ENCODE measurements at regions not wholly inside any gene's neighbourhood (a gene's known extent, or its start where the extent isn't known, plus 50 kb on each side); places are given as distances from the start of the nearest gene placed in this dataset.

DNA sequence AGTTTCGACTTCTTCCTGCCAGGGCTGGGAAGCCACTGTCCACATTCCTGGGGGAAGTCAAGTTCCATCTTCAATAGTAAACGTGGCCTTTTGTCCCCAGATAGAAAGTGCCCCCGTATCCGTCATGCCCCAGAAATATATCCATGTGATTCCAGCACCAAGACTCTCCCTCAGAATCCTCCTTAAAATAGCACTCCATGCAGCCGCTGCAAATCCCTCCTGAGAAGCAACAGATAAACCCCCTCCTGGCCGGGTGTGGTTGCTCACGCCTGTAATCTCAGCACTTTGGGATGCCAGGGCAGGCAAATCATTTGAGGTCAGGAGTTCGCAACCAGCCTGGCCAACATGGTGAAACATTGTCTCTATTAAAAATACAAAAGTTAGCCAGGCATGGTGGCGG lies 126.1 kb downstream of the OLFM1 start:
- TF ChIP-seq, protein P1, sequence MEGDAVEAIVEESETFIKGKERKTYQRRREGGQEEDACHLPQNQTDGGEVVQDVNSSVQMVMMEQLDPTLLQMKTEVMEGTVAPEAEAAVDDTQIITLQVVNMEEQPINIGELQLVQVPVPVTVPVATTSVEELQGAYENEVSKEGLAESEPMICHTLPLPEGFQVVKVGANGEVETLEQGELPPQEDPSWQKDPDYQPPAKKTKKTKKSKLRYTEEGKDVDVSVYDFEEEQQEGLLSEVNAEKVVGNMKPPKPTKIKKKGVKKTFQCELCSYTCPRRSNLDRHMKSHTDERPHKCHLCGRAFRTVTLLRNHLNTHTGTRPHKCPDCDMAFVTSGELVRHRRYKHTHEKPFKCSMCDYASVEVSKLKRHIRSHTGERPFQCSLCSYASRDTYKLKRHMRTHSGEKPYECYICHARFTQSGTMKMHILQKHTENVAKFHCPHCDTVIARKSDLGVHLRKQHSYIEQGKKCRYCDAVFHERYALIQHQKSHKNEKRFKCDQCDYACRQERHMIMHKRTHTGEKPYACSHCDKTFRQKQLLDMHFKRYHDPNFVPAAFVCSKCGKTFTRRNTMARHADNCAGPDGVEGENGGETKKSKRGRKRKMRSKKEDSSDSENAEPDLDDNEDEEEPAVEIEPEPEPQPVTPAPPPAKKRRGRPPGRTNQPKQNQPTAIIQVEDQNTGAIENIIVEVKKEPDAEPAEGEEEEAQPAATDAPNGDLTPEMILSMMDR (IDR thresholded peaks at IDR 0.05): no peak
- TF ChIP-seq POLR2A (IDR thresholded peaks at IDR 0.05): no peak
- peak in 1 of 3 donors; percentile 12 for DNase-seq
- Histone ChIP-seq H3K27me3 (no peaks in the 10 kb centered on the region), H3K36me3 (no peaks in the 10 kb centered on the region), H3K27ac (no peak overlapping the region), H3K4me3 (no peak overlapping the region), H3K4me1 (no peaks in the 10 kb centered on the region), H3K9me3 (peaks cover 0 to 13% (median 3%) of the 10 kb centered on the region in 4 donors)

DNA sequence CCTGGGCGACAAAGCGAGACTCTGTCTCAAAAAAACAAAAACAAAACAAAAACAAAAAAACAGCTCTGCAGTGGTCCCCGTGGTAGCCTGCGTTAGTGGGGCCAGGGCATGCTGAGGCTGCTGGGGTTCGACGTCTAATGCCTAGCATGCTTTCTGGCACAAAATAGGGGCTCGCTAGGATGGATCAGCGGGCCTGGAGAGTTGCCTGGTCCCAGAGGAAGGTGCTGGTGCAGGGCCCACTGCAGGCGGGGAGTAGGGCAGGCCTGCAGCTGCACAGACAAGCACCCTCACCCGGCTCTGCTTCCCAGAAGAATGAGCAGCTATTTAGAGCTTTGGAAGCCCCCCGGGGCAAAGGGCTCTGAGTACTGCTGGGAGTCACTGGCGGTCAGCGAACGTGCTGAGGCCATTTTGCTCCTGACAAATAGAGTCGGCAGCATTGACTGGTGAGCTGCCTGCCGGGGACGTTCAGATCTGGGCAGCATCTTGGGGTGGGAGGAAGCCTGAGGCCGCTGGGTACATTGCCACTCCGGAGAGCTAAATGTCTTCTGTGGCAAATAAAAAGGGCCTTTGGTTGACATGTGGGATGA lies 126.7 kb downstream of the OLFM1 start:
- Histone ChIP-seq H3K4me1 (no peaks in the 10 kb centered on the region), H3K4me3 (no peak overlapping the region), H3K36me3 (no peaks in the 10 kb centered on the region), H3K27me3 (no peaks in the 10 kb centered on the region), H3K27ac (no peak overlapping the region), H3K9me3 (peaks cover 0 to 13% (median 3%) of the 10 kb centered on the region in 4 donors)
- peak in 1 of 3 donors; percentile 22 for DNase-seq
- TF ChIP-seq, protein P1 (IDR thresholded peaks at IDR 0.05): no peak
- no peak for TF ChIP-seq POLR2A (IDR thresholded peaks at IDR 0.05)

DNA sequence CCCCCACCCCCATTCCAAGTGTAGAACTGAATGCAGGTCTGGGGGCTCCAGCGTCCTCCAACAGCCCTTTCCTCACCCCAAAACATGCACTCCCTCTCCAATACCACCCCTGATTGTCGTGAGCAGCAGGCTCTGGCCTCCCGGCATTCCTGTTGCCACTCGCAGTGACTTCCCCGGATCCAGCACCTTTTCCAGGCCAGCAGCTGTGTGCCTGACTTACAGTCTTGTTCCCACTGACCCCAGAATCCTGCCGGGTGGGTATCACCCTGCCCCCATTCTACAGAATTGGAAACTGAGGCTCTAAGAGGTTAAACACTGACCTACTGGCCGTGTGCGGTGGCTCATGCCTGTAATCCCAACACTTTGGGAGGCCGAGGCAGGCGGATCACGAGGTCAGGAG lies 127.2 kb downstream of the OLFM1 start:
- Histone ChIP-seq H3K9me3 (peaks cover 0 to 13% (median 3%) of the 10 kb centered on the region in 4 donors), H3K36me3 (no peaks in the 10 kb centered on the region), H3K4me3 (no peak overlapping the region), H3K27ac (no peak overlapping the region), H3K27me3 (no peaks in the 10 kb centered on the region), H3K4me1 (no peaks in the 10 kb centered on the region)
- no peak for DNase-seq
- no peak for TF ChIP-seq POLR2A (IDR thresholded peaks at IDR 0.05)
- TF ChIP-seq, protein P1 (IDR thresholded peaks at IDR 0.05): no peak

- DNase-seq: peak in 1 of 3 donors; percentile 43
- H3K36me3 ChIP-seq: no peaks in the 10 kb centered on the region
- H3K4me1 ChIP-seq: no peaks in the 10 kb centered on the region
- H3K27me3 ChIP-seq: no peaks in the 10 kb centered on the region
- no peak overlapping the region for H3K27ac ChIP-seq
- H3K4me3 ChIP-seq: no peak overlapping the region
- TF ChIP-seq POLR2A (IDR thresholded peaks at IDR 0.05): no peak
- TF ChIP-seq, protein P1 (IDR thresholded peaks at IDR 0.05): no peak
- peaks cover 0 to 13% (median 3%) of the 10 kb centered on the region in 4 donors for H3K9me3 ChIP-seq
Observed at GRCh38 chr9:135215571-135216161, 128.2 kb downstream of the OLFM1 start.

DNA sequence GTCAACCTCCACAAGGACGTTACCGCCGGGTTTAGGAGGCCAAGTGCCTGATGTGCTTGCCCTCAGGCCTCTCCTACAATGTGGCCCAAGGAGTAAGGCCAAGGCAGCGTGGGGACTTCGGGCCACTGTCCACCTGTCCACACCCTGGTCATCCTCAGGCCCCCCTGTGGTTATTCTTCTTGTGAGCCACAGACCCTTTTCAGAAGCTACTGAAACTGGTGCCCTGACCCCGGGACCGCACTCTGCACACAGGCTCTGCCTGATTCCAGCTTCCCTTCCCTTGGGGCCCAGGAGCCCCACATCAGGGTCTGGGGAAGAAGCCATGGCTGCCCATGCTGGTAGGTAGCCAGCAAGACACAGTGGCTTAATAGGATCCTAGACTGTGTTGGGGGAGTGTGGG lies 128.8 kb downstream of the OLFM1 start:
- Histone ChIP-seq H3K27ac (no peak overlapping the region), H3K27me3 (no peaks in the 10 kb centered on the region), H3K4me3 (no peak overlapping the region), H3K4me1 (no peaks in the 10 kb centered on the region), H3K9me3 (peaks cover 0 to 7% (median 3%) of the 10 kb centered on the region in 4 donors), H3K36me3 (no peaks in the 10 kb centered on the region)
- TF ChIP-seq POLR2A (IDR thresholded peaks at IDR 0.05): no peak
- TF ChIP-seq, protein P1 (IDR thresholded peaks at IDR 0.05): no peak
- DNase-seq: peak in 1 of 3 donors; percentile 28
